ENCODE measurements at regions not wholly inside any gene's neighbourhood (a gene's known extent, or its start where the extent isn't known, plus 50 kb on each side); places are given as distances from the start of the nearest gene placed in this dataset.

DNA sequence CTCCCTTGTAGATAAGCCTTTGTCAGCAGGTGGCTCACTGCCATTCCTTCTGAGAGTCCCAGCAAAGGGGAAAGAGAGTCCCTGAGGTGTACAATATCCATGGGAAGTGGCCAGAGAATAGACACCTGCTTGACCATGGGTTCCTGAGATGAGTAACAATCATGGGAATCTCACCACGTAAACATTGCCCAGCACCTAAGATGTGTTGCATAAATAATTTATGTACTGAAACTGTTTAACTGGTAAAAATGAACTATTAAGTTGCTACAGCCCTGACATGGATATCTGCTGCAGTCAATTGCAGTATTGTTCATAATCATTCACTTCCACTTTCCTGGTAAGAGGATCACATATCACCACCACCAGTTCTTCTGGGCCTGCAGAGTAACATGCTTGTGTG, 123.8 kb upstream of the INHBA start:
- no peak for DNase-seq

DNA sequence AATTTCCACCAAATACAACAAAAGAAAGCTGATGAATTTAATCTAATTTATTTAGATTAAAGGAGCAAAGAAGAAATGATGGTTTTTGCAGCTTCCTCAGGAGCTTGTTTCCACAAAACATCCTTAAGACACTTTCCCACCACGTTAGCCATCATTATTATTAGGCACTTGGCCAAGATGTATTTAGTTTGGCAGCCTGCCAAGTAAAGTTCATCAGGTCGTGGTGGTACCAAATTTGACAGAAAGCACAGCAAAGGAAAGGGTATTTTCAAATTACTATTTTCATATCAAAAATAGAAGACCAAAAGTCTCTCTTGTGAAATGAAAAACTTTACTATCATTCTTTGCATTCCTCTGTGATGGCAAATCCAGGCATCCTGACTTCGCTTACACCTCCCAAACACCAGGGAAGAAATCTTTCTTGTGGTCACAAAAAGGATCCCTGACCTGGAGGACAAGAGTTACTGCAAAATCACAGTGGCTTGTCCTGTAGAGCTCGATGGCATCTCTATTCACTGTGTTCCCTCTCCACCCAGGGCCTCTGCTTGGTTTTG, 123.1 kb upstream of the INHBA start:
- no peak for DNase-seq

DNA sequence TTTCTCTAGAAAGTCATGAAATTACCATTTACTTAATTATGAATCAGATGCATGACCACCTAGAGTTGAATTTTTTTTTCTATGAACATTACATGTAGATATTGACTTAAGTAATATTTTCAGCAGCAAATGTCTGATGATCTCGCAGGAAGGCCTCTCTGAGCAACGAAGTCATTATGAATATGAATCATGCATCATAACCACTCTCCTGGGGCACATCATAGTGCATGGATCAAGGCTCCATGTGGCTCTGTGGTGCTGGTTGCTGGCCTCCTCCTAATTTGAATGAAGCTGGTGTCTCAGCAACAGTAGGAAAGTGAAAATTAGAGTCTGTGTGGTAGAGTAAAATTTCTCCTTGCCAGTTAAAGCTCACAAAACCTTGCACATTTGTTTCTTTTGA, 121.4 kb upstream of the INHBA start:
- no peak for DNase-seq

DNA sequence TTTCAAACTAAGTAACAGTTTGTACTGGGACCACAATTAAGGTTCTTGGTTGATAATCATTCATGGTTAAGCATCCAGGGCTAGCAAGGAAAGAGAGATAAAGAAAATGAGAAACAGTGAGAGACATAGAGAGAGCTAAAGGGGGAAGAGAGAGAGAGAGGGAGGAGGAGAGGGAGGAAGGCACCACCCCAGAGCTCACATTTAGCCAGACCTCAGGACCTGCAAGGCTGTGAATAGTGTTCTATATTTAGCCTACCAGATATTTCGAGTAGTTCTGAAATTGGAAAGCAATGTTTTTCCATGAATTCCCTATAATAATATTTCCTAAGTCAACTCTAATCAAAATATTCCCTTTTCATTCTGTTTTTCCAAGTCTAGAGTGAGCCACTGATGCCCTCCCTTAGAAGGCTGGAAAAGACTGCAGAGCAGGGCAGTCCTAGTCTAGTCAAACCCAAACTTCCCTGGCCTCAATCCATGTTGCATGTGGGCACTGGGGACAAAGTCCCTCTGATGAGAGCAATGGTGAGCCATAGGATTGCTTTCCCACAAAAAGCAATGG, 119.4 kb upstream of the INHBA start:
- DNase-seq = no peak

DNA sequence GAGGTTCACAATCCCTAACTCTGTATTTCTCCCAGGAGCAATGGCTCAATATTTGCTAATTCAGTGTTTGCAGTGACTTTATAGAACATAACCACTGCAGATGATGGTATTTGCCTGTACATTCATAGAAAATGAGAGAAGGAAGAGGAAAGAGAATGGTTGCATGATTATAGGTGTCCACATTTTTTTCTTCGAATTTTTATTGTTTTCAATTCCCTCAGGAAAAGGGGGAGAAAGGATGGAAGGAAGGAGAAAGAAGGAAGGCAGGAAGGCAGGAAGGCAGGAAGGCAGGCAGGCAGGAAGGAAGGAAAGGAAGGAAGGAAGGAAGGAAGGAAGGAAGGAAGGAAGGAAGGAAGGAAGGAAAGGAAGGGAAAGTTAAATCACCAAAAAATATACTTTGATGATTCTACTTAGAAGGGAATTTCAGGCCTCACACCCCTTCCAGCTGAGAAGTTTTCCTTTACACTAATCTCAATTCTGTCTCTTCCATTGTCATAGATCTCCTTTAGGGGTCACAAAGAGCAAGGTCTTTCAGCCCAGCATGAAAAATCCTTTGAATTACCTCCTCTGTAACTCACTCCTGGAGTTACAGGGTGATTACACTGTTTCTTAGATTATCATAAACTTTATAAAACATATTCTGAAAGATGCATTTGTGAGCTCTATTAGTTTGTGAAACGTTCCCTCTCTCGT, 118.8 kb upstream of the INHBA start:
- no peak for DNase-seq

DNA sequence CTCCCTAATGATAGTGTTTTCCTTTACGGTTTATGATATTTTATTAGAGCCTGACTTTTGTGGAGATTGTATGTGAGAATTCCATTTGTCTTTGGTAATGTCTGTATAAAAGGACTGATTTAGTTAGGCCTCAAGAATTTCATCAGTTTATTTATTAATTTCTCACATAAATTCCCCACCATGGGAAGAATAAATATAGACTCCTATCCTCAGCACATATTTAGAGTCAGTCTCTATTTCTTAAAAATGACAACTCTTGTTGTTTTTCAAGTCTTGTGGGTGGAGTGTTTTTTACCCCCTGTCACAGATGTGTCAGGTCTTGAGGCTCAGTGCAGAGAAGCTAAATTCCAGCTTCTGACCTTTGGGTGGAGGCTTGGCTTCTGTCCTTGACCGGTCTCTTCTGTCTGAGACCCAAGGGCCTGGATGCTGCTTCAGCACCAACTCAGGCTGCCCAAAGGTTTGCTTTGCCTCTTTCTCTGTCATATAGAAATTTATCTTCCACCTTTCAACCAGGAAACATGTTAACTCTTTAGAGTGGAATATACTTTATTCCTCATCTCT, 117.3 kb upstream of the INHBA start:
- DNase-seq = no peak

DNA sequence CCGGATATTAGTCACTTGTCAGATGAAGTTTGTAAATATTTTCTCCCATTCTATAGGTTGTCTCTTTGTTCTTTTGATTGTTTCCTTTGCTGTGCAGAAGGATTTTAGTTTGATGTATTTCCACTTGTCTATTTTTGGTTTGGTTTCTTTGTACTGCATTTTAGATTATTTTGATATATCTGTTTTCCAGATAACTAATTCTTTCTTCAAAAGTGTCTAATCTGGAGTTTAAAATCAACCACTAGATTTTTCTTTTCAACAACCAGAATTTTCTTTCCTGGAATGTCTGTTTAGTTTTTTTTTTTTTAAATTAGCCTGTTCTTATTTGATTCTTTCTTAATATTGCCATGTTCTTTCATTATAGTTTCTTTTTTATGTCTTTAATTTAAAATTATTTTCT, 116.8 kb upstream of the INHBA start:
- no peak for DNase-seq

DNA sequence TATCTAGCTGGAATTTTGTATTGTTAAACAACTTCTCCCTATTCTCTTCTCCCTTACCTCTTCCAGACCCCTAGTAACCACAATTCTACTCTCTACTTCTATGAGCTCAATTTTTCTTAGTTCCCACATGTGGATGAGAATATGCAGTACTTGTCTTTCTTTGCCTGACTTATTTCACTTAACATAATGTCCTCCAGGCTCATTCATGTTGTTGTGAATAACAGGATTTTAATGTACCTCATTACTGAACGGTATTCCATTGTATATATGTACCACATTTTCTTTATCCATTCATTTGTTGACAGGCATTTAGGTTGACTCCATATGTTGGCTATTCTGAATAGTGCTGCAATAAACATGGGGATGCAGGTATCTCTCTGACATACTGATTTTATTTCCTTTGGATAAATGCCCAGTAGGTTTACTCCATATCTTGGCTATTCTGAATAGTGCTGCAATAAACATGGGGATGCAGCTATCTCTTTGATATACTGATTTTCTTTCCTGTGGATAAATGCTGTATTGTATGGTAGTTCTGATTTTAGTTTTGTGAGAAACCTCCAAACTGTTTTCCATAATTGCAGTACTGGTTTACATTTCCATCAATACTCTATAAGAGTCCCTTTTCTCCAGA, 116.0 kb upstream of the INHBA start:
- no peak for DNase-seq

DNA sequence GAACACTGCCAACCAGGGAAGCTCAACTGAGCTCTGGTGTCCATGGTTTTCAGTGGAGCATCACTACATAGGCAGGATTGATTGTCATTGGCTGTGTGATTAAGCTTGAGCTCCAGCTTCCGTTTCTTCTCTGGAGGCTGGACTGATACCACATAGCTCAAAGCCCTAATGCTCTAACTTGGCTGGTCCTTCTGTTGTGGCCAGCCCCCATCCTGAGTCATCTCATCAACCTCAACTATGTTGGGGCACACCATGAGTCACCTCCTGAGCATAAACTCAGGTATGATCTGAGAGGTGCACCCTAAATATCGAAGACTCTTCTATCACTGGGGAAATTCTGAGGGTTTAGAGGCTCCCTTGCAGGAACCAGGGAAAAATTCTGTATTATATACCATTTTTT, 114.5 kb upstream of the INHBA start:
- DNase-seq = no peak

DNA sequence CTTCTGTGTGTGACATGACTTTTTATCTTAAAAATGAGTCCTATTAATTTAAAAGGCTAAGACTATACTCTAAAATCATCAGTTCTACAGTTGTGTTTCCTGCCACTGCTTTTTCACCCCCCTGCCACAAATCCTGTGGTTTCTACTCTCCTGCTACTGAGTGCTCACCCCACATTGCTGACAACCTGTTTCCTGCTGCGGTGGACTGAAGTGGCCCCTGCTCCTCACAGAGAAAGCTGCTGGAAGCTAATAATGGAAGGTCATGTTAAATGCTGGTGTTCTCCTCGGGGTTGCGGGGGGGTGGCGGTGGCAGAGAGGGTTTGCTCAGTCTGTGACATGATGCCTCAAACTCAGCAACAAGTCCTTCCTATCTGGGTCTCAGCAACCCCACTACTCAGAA, 113.2 kb upstream of the INHBA start:
- DNase-seq = no peak

DNA sequence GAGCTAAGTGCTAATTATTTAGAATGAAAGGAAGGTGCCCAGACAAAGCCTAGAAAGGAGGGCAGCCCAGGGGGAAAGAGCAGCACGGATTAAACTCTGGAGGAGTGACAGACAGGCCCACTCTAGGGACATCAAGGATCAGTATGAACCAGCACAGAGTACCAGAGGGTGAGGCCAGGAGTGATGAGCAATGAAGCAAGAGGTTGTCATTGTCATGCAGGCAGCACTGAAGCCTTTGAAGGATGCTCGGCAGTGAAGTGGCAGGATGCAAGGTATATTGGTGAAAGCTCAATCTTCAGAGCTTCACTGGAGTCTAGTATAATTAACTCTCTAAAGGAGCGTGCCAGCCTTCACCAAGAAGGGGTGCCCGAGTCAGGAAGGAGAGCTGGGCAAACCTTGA, 112.0 kb upstream of the INHBA start:
- no peak for DNase-seq

DNA sequence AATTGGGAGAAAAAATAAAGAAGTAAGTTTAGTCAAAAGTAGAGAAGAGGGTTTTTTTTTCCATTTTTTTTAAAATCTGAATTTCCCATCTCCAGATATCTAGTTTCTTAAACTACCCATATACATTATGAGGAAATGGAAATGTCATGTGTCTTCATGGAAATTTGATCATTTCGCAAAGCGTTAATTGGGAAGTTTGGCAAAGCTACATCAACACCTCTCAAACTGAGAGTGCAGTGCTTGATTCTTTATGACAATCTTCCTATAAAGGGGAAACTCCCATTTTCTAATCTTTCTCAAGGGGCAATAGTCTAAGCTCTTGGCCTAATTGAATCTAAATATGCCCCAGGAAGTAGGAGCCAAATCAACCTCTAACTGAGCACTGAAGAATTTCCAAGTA, 110.4 kb upstream of the INHBA start:
- DNase-seq = no peak

DNA sequence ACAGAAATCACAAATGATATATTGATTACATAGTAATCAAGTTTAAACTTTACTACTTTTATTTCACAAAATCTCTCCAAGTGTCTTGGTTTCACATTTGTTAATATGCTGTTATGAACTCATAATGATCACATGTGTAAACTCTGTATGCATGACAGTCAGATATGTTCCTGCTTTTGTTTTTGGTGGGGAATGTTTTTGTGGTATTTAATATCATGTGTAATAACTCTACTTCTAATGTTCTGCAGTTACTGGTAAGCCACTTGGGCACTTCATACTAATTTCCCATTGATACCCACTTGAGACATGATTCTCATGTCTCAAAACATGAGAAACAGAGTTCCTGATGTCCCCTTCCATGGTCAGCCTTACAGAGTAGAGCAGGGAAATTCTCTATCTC, 109.1 kb upstream of the INHBA start:
- no peak for DNase-seq

DNA sequence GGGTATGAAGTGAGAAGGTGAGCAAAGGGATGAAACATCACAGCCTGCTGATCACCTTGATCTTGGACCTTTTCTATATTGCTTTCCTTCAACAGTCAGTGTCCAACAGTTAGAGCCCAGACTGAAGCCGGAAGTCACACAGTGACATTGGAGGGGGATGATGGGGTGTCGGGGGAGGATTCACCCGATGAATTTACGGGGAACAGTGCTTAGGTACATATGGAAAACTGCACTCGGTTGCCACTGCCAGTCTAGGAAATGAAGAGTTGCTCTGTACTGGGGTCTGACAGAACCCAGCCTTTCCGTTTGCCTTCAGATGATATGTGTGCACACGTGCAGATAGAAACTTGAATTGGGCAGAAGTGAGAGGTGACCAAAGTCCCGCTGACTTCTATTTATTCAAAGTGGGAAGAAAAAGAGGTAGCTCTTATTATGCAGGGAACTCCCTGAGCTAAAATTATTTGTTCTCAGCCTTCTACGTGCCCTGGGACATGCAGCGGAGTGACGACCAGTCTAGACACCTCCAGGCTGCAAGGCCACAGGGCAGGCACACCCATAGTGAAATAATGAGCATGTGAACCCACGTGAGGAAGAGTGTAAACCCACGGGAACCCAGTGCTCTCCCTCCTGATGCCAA, 107.2 kb upstream of the INHBA start:
- no peak for DNase-seq

DNA sequence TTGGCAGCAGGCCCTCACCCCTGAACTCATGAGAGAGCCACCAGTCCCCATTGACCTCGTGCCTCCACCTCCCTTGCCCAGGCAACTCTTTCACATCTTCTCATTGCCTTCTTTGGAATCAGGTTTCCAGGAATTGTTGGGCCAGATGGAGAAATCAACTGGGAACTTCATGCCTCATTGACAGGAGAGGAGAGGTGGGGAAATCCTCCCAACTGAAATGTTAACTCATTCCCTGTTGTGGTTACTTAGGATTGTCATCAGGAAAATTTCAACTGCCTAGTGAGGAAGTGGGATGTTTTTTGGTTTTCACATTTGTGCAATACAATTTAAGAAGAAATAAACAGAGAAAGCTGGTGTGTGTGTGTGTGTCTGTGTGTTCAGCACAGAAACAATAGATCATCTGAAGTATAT, 106.6 kb upstream of the INHBA start:
- DNase-seq = no peak

DNA sequence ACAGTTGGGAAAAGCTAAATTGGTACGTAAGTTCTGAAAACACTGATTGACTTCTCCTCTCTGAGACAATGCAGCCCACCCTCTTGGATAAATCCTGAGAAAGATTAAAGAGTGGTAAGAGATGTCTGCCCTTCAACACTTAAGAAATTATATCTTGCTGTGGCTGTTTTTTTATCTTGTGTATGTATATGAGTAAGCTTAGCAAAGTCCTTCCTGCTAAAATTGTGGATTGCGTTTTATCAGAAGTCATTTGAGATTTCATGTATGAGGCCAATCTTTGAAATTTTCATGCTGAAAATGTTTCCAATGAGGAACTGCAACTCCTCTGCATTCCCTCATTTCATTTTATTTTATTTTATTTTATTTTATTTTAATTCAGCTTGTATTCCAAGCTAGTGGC, 106.2 kb upstream of the INHBA start:
- no peak for DNase-seq

DNA sequence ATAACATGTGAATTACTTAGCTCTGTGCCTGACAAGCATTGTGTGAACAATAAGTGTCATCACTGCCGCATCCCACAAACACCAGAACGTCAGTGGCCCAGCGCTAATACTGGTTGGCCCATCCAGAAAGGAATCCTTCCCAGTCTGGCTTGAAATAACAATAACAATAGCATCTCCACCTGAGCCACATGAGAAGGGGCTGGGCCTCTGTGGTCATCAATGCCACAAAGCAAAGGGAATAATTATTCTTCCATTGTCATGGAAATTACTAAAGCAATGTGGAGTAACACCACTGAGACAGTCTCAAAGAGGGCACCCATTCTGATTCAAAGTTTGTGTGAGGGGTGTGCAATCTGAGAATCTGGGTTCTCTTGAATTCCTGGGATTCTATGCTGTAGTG, 105.7 kb upstream of the INHBA start:
- no peak for DNase-seq

DNA sequence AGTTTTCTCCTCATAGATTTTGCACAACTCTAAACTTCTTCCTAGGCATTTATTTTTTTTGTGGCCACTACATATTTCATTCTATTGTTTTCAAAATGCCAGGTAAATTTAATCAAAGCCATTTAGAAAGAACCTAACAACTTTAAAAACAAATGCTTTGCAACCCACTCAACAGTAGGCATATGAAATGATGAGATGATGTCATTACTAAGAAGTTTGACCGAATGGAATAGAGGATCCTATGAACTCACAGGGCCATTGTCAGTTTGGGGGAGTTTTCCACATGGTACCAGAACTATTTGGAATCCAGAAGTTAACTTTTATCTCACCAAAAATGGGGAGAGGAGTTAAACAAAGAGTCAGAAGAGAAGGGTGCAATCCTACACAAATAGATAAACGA, 100.7 kb upstream of the INHBA start:
- no peak for DNase-seq

DNA sequence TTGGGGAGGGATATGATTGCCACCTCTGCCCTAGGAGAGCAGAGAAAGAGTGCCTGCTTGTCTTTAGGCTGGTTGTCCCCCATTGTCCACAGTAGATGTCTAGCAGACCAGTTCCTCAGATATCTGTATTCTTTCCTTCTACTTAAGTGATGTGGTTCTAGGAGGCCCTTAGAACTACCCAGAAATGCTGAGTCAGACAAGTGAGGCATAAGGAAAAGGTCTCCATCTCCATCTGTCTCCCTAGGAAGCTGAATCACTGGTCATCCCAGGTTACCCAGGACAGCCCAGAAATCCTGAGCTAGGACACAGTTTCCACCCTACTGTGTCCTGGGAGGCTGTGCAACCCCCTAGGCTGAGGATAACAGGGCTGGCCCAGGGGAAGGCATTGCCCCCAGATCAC, 93.4 kb upstream of the INHBA start:
- DNase-seq = no peak

DNA sequence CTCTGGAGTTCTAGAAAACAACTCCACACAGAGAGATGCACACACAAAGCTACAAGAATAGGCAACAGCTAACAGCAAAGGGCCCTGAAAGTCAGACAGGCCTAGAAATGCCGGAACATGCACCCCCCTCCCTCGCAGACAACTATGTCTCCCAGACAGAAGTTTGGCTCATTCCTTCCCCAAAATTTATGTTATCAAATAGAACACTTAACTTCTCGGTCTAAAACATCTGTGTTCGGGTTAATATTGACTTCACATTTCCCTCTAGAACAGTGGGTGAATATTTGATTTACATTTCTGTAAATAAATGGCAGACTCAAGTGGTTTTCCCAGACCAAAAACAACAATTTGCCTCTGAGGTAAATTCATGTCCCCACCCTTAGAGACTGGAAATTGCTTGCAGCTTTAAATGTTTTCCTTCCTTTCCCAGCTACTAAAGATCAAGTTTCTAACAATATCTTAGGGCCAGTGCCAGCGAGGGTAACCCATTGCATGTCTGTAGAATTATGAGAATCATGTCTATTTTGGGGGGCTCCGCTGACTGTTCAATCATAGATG, 92.5 kb upstream of the INHBA start:
- no peak for DNase-seq

DNA sequence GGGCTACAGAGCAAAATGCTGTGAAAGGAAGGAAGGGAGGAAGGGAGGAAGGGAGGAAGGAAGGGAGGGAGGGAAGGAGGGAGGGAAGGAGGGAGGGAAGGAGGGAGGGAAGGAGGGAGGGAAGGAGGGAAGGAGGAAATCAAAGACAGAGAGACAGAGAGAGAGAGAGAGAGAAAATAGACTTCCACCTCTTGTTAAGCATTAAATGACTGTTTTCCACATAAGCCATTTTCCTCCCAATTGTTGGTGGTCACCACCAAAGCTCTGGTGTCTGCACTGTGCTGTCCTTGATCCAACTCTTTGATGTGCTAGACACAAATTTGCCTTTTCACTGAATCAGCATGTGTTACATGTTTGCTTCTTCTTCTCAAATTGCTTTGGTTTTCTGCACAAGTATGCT, 90.7 kb upstream of the INHBA start:
- no peak for DNase-seq

DNA sequence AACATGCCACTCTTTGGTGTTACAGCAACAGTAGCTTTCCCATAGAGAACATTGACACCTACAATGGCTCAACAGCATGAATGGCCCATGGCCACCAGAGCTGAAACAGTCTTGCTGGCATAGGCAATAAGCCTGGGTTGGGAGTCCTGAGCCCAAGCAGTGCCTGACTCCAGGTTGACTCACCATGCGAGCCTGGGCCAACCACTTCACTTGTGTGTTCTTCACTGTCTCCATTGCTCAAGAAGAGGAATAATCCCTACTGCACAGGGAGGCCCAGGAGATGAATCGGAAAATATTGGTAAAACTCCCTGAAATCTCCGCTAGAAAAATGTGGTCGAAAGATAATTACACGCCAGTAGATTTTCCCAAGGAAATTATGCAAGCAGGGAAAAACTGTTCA, 89.2 kb upstream of the INHBA start:
- no peak for DNase-seq

DNA sequence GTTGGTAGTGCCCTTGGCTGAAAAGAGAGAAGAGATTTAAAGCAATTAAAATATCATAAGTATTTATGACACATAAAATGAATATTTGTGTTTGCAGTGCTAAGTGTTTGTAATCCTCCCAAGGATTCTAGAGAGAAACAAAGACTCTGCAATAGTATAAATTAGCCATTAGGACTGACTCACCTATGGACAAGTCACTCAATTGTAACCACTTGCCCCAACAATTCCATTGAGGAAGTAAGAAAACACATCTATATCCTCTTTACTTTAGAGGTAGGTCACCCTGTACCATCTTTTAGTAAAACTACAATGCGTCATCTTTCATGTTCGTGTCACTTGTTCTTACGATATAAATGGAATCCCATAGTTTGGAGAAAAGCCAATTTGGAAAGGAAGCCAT, 85.7 kb upstream of the INHBA start:
- no peak for DNase-seq
